H1 (cell line): ENCODE measurements at regions not wholly inside any gene's neighbourhood (a gene's known extent, or its start where the extent isn't known, plus 50 kb on each side); places are given as distances from the start of the nearest gene placed in this dataset.

ENCODE experiments used
- HDAC2 ChIP-seq, 2 experiments: fragments of 300-600 bp in 1 of 2; sonication (generic) in 1 of 2; IDR thresholded peaks; 2 replicates each; pipeline ENCODE4 v1.6.1; 2011 to 2012; ENCODE audit warnings: low read depth in 2 of 2, low read length in 2 of 2, mild to moderate bottlenecking in 2 of 2, moderate library complexity in 2 of 2, borderline replicate concordance in 1 of 2, inconsistent platforms in 1 of 2
- POLR2A ChIP-seq, 2 experiments: IDR thresholded peaks; 1 replicate in 1 of 2; 2 replicates in 1 of 2; pipeline ENCODE4 v1.6.1; 2011; ENCODE audit warnings: low read depth in 2 of 2, low read length in 2 of 2, mild to moderate bottlenecking in 2 of 2; ENCODE audit errors: control extremely low read depth in 1 of 2
- SRF ChIP-seq: IDR thresholded peaks from 2 replicates; pipeline ENCODE4 v1.6.1; 2011; ENCODE audit warnings: mild to moderate bottlenecking, low read depth, low read length, moderate library complexity
- ZNF274 ChIP-seq: IDR thresholded peaks from 2 replicates; pipeline ENCODE4 v1.7.0; 2012; ENCODE audit warnings: low read length, borderline replicate concordance; ENCODE audit errors: extremely low read depth

GRCh38 chr4:188411805-188412204 is 272.6 kb downstream of the TRIML1 start (continued):
- TF ChIP-seq SRF (no peak), HDAC2 (IDR thresholded peaks at IDR 0.05; ENCODE audit: borderline replicate concordance in 1 of 2, low read depth in 2 of 2, low read length in 2 of 2) (no peak), ZNF274 (no peak), POLR2A (IDR thresholded peaks at IDR 0.05; ENCODE audit: control extremely low read depth in 1 of 2, low read depth in 2 of 2, low read length in 2 of 2) (no peak)
